GM12878 (cell line): ENCODE measurements at regions not wholly inside any gene's neighbourhood (a gene's known extent, or its start where the extent isn't known, plus 50 kb on each side); places are given as distances from the start of the nearest gene placed in this dataset.

ENCODE experiments used
- ATAC-seq: fragments of 200-7000 bp; cut with Tn5 transposase; 3 replicates; pipeline ENCODE4 v1.9.1; 2020; ENCODE audit warnings: mild to moderate bottlenecking, moderate library complexity
- BruUV-seq: library from RNA; stranded (reverse); fragments of 400-500 nt; replicated peaks from 2 replicates; lab custom pipeline; 2021; lab: Mats Ljungman, UMichigan
- CTCF ChIA-PET: fragments of 300-600 bp; sonication (Branson Sonifier 250); formaldehyde crosslinking; extraction: SDS; loops from one replicate; lab custom pipeline; 2021; ENCODE audit warnings: inconsistent platforms; lab: Yijun Ruan, JAX
- POLR2A ChIA-PET: fragments of 350-600 bp; formaldehyde crosslinking; extraction: SDS; loops from one replicate; lab custom pipeline; 2021; ENCODE audit warnings: inconsistent platforms; lab: Charles Lee
- RAD21 ChIA-PET: fragments of 300-600 bp; sonication (Branson Sonifier 250); formaldehyde crosslinking; loops from one replicate; lab custom pipeline; 2023; ENCODE audit warnings: antibody characterized with exemption; ENCODE audit not compliant: unreplicated experiment; lab: Charles Lee
- SMC1A ChIA-PET: fragments of 300-600 bp; sonication (Branson Sonifier 250); formaldehyde crosslinking; loops from one replicate; lab custom pipeline; 2023; ENCODE audit not compliant: unreplicated experiment, uncharacterized antibody; lab: Charles Lee
- DNase-seq: peaks from one replicate; pipeline ENCODE4 v3.0.0-alpha.2; 2011; ENCODE audit warnings: low read depth, low spot score
- FAIRE-seq: peaks from 3 replicates; lab custom pipeline; 2011; peaks lifted over from hg19 to GRCh38; lab: Jason Lieb, UNC
- H2AFZ ChIP-seq: 2 replicates; pipeline ENCODE4 v1.6.0; 2011; ENCODE audit warnings: low read depth, low read length, control low read depth; ENCODE audit not compliant: control insufficient read depth
- H3K27ac ChIP-seq: 2 replicates; pipeline ENCODE4 v1.5.1; 2011; ENCODE audit warnings: control low read depth; ENCODE audit not compliant: control insufficient read depth, insufficient read depth
- H3K27me3 ChIP-seq, 2 experiments: replicated peaks in 1 of 2; 2 replicates each; pipeline versions ENCODE4 v1.6.0 to v1.6.1; 2011; ENCODE audit warnings: low read length in 1 of 2; ENCODE audit not compliant: control insufficient read depth in 2 of 2, insufficient read depth in 2 of 2
- H3K36me3 ChIP-seq, 2 experiments: 2 replicates each; pipeline ENCODE4 v1.5.1; 2011; ENCODE audit warnings: low read length in 1 of 2; ENCODE audit not compliant: control insufficient read depth in 2 of 2, insufficient read depth in 2 of 2
- H3K4me1 ChIP-seq: 2 replicates; pipeline ENCODE4 v1.6.1; 2011; ENCODE audit warnings: mild to moderate bottlenecking, low read length, moderate library complexity, mixed read lengths; ENCODE audit not compliant: control insufficient read depth, insufficient read depth
- H3K4me2 ChIP-seq: 2 replicates; pipeline ENCODE4 v1.6.0; 2011; ENCODE audit warnings: control low read depth; ENCODE audit not compliant: control insufficient read depth, insufficient read depth
- H3K4me3 ChIP-seq: fragments of 200-600 bp; sonication (generic); 2 replicates; pipeline ENCODE4 v1.5.1; 2016
- H3K79me2 ChIP-seq: 2 replicates; pipeline ENCODE4 v1.6.0; 2011; ENCODE audit warnings: low read length; ENCODE audit not compliant: control insufficient read depth, insufficient read depth
- H3K9ac ChIP-seq: 2 replicates; pipeline ENCODE4 v1.8.0; 2011; ENCODE audit warnings: low read length, control low read depth, mixed read lengths; ENCODE audit not compliant: control insufficient read depth, insufficient read depth
- H3K9me3 ChIP-seq: replicated peaks from 3 replicates; pipeline ENCODE4 v1.5.1; 2011; ENCODE audit warnings: mild to moderate bottlenecking, low read length; ENCODE audit not compliant: control insufficient read depth, insufficient read depth
- H4K20me1 ChIP-seq: 2 replicates; pipeline ENCODE4 v1.6.0; 2011; ENCODE audit not compliant: control insufficient read depth, insufficient read depth
- BACH1 ChIP-seq: fragments of 450-650 bp; IDR thresholded peaks from 2 replicates; pipeline ENCODE4 v1.6.1; 2017; ENCODE audit warnings: mild to moderate bottlenecking, borderline replicate concordance
- BCL11A ChIP-seq: IDR thresholded peaks from 2 replicates; pipeline ENCODE4 v1.6.1; 2011; ENCODE audit warnings: low read depth, low read length
- FOXK2 ChIP-seq: fragments of 450-650 bp; IDR thresholded peaks from 2 replicates; pipeline ENCODE4 v1.6.1; 2017; ENCODE audit warnings: mild to moderate bottlenecking, moderate library complexity
- HDAC2 ChIP-seq: fragments of 200-600 bp; sonication (generic); IDR thresholded peaks from 2 replicates; pipeline ENCODE4 v1.6.1; 2017
- NFYB ChIP-seq: IDR thresholded peaks from 2 replicates; pipeline ENCODE4 v1.6.1; 2011; ENCODE audit warnings: low read depth, mild to moderate bottlenecking, low read length, improper control_type of control experiment, moderate library complexity; ENCODE audit not compliant: insufficient read depth
- RUNX3 ChIP-seq: IDR thresholded peaks from 2 replicates; pipeline ENCODE4 v1.6.1; 2012; ENCODE audit warnings: low read length, inconsistent platforms
- SMAD1 ChIP-seq: fragments of 450-650 bp; IDR thresholded peaks from 2 replicates; pipeline ENCODE4 v1.6.1; 2018; ENCODE audit warnings: mild to moderate bottlenecking, low read depth; ENCODE audit not compliant: partially characterized antibody
- SMAD5 ChIP-seq: IDR thresholded peaks from 2 replicates; pipeline ENCODE4 v1.6.1; 2016; ENCODE audit warnings: antibody characterized with exemption, low read depth
- SREBF1 ChIP-seq: IDR thresholded peaks from 2 replicates; pipeline ENCODE4 v1.6.1; 2012; ENCODE audit warnings: mild to moderate bottlenecking, low read length
- TBL1XR1 ChIP-seq: IDR thresholded peaks from 2 replicates; pipeline ENCODE4 v1.6.1; 2012; ENCODE audit warnings: low read depth, low read length, improper control_type of control experiment
- ZNF217 ChIP-seq: fragments of 450-650 bp; IDR thresholded peaks from 2 replicates; pipeline ENCODE4 v1.6.1; 2017; ENCODE audit warnings: antibody characterized with exemption, mild to moderate bottlenecking
- ZNF384 ChIP-seq: IDR thresholded peaks from 2 replicates; pipeline ENCODE4 v1.6.1; 2012; ENCODE audit warnings: low read depth, mild to moderate bottlenecking, low read length, improper control_type of control experiment, borderline replicate concordance
- WGBS: methylation state at CpG from one replicate; pipeline ENCODE4 v1.1.6; 2016; ENCODE audit warnings: low lambda C conversion rate; ENCODE audit not compliant: insufficient replicate concordance, insufficient coverage; ENCODE audit errors: missing lambda C conversion rate; 5-methylcytosine and 5-hydroxymethylcytosine counted together
- in situ Hi-C: fragments of 300-500 bp; cut with MboI; formaldehyde crosslinking; loops from 9 replicates; pipeline ENCODE4 v1.14.3; 2018; ENCODE audit warnings: mixed read lengths
- intact Hi-C: fragments of 100-400 bp; cut with micrococcal nuclease; formaldehyde crosslinking; loops from one replicate; pipeline ENCODE4 v1.14.2; 2022; ENCODE audit not compliant: unreplicated experiment
- TF ChIP-seq, protein P1 (sequence below): fragments of 450-650 bp; IDR thresholded peaks from 2 replicates; pipeline ENCODE4 v1.6.1; 2018; ENCODE audit warnings: mild to moderate bottlenecking, low read depth, moderate library complexity; ENCODE audit not compliant: partially characterized antibody
- TF ChIP-seq, protein P2 (sequence below): fragments of 150-350 bp; IDR thresholded peaks from 2 replicates; pipeline ENCODE4 v1.6.1; 2016; ENCODE audit warnings: low read depth, low read length
- TF ChIP-seq, protein P3 (sequence below): fragments of 450-650 bp; IDR thresholded peaks from 2 replicates; pipeline ENCODE4 v1.6.1; 2016; ENCODE audit warnings: mild to moderate bottlenecking

DNA sequence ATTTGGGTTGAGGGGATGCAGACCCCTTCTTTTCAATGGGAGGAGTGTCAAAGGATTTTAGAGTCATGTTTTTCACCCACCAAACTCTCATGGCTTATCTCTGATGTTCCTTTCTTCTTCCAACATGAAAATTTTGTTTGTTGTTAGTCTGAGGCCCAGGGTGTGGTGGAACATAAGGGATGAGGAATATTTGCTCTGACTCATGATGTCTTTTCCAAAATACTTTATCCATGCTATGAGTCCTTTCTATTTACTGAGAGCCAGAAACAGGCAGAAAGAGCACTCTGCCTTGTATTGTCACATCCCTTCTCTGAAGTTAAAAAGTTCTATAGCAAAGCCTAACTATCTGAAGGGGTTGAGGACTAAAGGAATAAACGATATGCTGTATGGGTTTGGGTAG lies 61.6 kb upstream of the GYPA start (continued):
- TF ChIP-seq, protein P1, sequence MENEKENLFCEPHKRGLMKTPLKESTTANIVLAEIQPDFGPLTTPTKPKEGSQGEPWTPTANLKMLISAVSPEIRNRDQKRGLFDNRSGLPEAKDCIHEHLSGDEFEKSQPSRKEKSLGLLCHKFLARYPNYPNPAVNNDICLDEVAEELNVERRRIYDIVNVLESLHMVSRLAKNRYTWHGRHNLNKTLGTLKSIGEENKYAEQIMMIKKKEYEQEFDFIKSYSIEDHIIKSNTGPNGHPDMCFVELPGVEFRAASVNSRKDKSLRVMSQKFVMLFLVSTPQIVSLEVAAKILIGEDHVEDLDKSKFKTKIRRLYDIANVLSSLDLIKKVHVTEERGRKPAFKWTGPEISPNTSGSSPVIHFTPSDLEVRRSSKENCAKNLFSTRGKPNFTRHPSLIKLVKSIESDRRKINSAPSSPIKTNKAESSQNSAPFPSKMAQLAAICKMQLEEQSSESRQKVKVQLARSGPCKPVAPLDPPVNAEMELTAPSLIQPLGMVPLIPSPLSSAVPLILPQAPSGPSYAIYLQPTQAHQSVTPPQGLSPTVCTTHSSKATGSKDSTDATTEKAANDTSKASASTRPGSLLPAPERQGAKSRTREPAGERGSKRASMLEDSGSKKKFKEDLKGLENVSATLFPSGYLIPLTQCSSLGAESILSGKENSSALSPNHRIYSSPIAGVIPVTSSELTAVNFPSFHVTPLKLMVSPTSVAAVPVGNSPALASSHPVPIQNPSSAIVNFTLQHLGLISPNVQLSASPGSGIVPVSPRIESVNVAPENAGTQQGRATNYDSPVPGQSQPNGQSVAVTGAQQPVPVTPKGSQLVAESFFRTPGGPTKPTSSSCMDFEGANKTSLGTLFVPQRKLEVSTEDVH = no peak

DNA sequence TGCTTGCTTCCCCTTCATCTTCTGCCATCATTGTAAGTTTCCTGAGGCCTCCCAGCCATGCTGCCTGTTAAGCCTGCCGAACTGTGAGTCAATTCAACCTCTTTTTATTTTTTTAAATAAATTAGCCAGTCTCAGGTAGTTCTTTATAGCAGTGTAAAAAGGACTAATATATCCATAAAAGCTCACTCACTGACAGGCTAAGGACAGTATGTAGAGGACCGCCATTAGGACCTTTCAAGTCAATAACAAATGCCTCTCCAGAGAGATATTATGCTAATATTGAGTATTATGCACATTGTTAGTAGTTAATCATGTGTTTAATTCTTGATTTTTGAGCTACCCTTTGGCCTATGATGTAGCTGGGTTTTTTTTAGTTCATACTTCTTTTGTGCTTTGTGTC lies 62.6 kb upstream of the GYPA start:
- BruUV-seq = no TSS peak
- H3K9ac ChIP-seq = no peak overlapping the region
- no peaks in the 10 kb centered on the region for H3K9me3 ChIP-seq
- ATAC-seq (no peak), FAIRE-seq (no peak), DNase-seq (no peak)
- ChIA-PET RAD21 (no interaction called here), POLR2A (no interaction called here), SMC1A (no interaction called here), CTCF (no interaction called here)
- H3K36me3 ChIP-seq = no peaks in the 10 kb centered on the region
- no peak overlapping the region for H3K4me2 ChIP-seq
- H3K4me1 ChIP-seq = no peaks in the 10 kb centered on the region
- H3K27me3 ChIP-seq = no peaks in the 10 kb centered on the region
- in situ Hi-C loops (no loop called here), intact Hi-C loops (no loop called here)
- 0% methylated on average over 2 of the region's 2 CpGs for WGBS
- H3K4me3 ChIP-seq = no peak overlapping the region
- no peaks in the 10 kb centered on the region for H3K79me2 ChIP-seq
- H2AFZ ChIP-seq = no peak overlapping the region
- no peak overlapping the region for H3K27ac ChIP-seq
- no peaks in the 10 kb centered on the region for H4K20me1 ChIP-seq
- TF ChIP-seq ZNF384 = no peak
- no peak for TF ChIP-seq SMAD1
- TF ChIP-seq, protein P2, sequence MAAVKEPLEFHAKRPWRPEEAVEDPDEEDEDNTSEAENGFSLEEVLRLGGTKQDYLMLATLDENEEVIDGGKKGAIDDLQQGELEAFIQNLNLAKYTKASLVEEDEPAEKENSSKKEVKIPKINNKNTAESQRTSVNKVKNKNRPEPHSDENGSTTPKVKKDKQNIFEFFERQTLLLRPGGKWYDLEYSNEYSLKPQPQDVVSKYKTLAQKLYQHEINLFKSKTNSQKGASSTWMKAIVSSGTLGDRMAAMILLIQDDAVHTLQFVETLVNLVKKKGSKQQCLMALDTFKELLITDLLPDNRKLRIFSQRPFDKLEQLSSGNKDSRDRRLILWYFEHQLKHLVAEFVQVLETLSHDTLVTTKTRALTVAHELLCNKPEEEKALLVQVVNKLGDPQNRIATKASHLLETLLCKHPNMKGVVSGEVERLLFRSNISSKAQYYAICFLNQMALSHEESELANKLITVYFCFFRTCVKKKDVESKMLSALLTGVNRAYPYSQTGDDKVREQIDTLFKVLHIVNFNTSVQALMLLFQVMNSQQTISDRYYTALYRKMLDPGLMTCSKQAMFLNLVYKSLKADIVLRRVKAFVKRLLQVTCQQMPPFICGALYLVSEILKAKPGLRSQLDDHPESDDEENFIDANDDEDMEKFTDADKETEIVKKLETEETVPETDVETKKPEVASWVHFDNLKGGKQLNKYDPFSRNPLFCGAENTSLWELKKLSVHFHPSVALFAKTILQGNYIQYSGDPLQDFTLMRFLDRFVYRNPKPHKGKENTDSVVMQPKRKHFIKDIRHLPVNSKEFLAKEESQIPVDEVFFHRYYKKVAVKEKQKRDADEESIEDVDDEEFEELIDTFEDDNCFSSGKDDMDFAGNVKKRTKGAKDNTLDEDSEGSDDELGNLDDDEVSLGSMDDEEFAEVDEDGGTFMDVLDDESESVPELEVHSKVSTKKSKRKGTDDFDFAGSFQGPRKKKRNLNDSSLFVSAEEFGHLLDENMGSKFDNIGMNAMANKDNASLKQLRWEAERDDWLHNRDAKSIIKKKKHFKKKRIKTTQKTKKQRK = no peak
- no peak for TF ChIP-seq SREBF1
- TF ChIP-seq BCL11A = no peak
- TF ChIP-seq HDAC2 = no peak
- no peak for TF ChIP-seq ZNF217
- no peak for TF ChIP-seq TBL1XR1
- TF ChIP-seq, protein P3, sequence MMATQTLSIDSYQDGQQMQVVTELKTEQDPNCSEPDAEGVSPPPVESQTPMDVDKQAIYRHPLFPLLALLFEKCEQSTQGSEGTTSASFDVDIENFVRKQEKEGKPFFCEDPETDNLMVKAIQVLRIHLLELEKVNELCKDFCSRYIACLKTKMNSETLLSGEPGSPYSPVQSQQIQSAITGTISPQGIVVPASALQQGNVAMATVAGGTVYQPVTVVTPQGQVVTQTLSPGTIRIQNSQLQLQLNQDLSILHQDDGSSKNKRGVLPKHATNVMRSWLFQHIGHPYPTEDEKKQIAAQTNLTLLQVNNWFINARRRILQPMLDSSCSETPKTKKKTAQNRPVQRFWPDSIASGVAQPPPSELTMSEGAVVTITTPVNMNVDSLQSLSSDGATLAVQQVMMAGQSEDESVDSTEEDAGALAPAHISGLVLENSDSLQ = no peak
- no peak for TF ChIP-seq RUNX3
- no peak for TF ChIP-seq NFYB
- no peak for TF ChIP-seq SMAD5
- TF ChIP-seq BACH1 = no peak
- TF ChIP-seq FOXK2 = no peak
- TF ChIP-seq, protein P1 = no peak
